ENCODE measurements at regions not wholly inside any gene's neighbourhood (a gene's known extent, or its start where the extent isn't known, plus 50 kb on each side); places are given as distances from the start of the nearest gene placed in this dataset.

DNA sequence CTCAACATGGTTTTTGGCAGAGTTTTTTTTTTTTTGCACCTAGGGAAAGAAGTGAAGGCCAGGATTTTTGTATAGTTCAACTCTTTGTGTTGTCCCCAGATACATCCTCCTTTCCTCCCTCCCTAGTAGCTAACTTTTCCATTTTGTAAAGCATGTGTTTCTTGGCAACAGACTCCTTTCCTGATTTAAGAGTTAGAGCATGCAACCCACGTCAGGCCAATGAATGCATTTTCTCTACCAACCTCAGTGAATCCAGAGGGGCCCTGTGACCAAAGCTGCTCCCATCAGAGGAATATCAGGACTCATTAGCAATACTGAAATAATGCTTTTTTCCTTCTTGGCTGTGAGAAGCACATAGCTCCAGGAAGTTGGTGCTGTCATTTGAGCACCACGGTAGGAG is 287.2 kb downstream of the LMO4 start:
- Mint-ChIP-seq H3K4me1 (ENCODE audit: insufficient read depth, unreplicated experiment) (no peaks in the 10 kb centered on the region), H3K36me3 (ENCODE audit: insufficient read depth, unreplicated experiment) (no peaks in the 10 kb centered on the region), H3K4me3 (ENCODE audit: unreplicated experiment) (no peak overlapping the region), H3K27me3 (ENCODE audit: insufficient read depth, unreplicated experiment) (no peaks in the 10 kb centered on the region), H3K9me3 (ENCODE audit: unreplicated experiment) (no peaks in the 10 kb centered on the region), H3K27ac (ENCODE audit: low read depth, unreplicated experiment) (no peak overlapping the region)
- ChIA-PET POLR2A (no interaction called here), CTCF (interaction anchor here (0.6 kb wide), 2 partner anchors 435 to 1027 kb away, joined by 3 read pairs; no protein-coding TSS in a partner anchor)
- BruUV-seq (replicated peaks), result no TSS peak
- TF ChIP-seq, protein P1, sequence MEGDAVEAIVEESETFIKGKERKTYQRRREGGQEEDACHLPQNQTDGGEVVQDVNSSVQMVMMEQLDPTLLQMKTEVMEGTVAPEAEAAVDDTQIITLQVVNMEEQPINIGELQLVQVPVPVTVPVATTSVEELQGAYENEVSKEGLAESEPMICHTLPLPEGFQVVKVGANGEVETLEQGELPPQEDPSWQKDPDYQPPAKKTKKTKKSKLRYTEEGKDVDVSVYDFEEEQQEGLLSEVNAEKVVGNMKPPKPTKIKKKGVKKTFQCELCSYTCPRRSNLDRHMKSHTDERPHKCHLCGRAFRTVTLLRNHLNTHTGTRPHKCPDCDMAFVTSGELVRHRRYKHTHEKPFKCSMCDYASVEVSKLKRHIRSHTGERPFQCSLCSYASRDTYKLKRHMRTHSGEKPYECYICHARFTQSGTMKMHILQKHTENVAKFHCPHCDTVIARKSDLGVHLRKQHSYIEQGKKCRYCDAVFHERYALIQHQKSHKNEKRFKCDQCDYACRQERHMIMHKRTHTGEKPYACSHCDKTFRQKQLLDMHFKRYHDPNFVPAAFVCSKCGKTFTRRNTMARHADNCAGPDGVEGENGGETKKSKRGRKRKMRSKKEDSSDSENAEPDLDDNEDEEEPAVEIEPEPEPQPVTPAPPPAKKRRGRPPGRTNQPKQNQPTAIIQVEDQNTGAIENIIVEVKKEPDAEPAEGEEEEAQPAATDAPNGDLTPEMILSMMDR (IDR thresholded peaks at IDR 0.05; ENCODE audit: unreplicated experiment), result no peak
- no peak for DNase-seq (ENCODE audit: unreplicated experiment)
- intact Hi-C loops (cut with micrococcal nuclease), result no loop called here

DNA sequence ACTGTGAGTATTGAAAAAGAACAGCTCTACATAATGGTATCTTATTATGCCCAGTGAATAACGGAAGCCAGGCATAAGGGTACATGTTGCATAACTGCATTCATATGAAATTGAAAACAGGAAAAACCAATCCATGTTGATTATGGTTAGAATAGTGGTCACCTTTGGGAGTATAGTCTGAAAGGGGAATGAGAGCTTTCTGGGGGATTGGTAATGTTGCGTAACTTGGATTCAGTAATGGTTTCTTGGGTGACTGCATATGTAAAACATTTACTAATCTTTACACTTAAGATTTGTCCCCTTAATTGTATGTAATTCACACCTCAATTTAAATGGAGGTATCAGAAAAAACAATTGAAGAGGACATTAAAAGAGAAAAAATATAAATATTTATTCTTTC is 292.1 kb downstream of the LMO4 start:
- ChIA-PET POLR2A (interaction anchor here (0.6 kb wide), 1 partner anchor 12 kb away, joined by 3 read pairs; no protein-coding TSS in a partner anchor), CTCF (interaction anchor here (0.5 kb wide), 1 partner anchor 326 kb away, joined by 3 read pairs; no protein-coding TSS in a partner anchor)
- Mint-ChIP-seq H3K27ac (ENCODE audit: low read depth, unreplicated experiment) (no peak overlapping the region), H3K27me3 (ENCODE audit: insufficient read depth, unreplicated experiment) (peaks cover 6% of the 10 kb centered on the region), H3K4me1 (ENCODE audit: insufficient read depth, unreplicated experiment) (no peaks in the 10 kb centered on the region), H3K4me3 (ENCODE audit: unreplicated experiment) (no peak overlapping the region), H3K9me3 (ENCODE audit: unreplicated experiment) (no peaks in the 10 kb centered on the region), H3K36me3 (ENCODE audit: insufficient read depth, unreplicated experiment) (no peaks in the 10 kb centered on the region)
- TF ChIP-seq, protein P1 (IDR thresholded peaks at IDR 0.05; ENCODE audit: unreplicated experiment), result no peak
- intact Hi-C loops (cut with micrococcal nuclease), result no loop called here
- BruUV-seq (replicated peaks), result no TSS peak
- DNase-seq (ENCODE audit: unreplicated experiment), result no peak

DNA sequence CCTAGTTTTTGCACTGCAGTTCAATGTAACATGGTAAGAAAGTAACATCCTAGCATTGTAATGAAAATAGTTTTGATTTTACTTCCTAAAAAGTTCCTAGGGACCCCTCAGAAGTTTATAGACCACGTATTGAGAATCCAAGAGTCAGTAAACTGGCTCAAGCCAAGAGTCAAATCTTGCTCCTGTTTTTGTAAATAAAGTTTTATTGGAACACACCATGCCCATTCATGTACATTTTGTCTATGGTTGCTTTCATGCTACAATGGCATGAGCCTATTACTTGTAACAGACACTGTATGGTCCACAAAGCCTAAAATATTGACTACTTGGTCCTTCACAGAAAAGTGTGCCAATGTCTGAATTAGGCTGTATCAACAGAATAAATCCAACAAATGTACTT is 301.0 kb downstream of the LMO4 start:
- CTCF ChIA-PET, result no interaction called here
- no TSS peak for BruUV-seq (replicated peaks)

DNA sequence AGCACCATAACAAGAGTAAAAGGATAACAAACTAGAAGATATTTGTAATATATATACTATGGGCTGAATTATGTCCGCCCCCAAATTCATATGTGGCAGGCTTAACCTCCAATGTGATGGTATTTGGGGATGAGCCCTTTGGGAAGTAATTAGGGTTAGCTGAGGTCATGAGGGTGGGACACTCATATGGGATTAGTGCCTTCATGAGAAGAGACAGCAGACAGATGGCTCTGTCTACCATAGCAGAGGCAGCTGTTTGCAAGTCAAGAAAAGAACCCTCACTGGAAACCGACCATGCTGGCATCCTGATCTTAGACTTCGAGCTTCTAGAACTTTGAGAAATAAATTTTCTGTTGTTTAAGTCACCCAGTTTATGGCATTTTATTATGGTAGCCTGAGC is 303.6 kb downstream of the LMO4 start:
- POLR2A ChIA-PET, result interaction anchor here (0.7 to 1.1 kb wide), 2 partner anchors 12 to 13 kb away, joined by 3 read pairs; no protein-coding TSS in a partner anchor
- H3K9me3 Mint-ChIP-seq (ENCODE audit: unreplicated experiment), result peaks cover 22% of the 10 kb centered on the region
- DNase-seq (ENCODE audit: unreplicated experiment), result no peak
- CTCF ChIA-PET, result interaction anchor here (0.7 kb wide), 1 partner anchor 437 kb away, joined by 3 read pairs; no protein-coding TSS in a partner anchor
- intact Hi-C loops (cut with micrococcal nuclease), result no loop called here
- BruUV-seq (replicated peaks), result no TSS peak
- H3K36me3 Mint-ChIP-seq (ENCODE audit: insufficient read depth, unreplicated experiment), result no peaks in the 10 kb centered on the region
- H3K27ac Mint-ChIP-seq (ENCODE audit: low read depth, unreplicated experiment), result no peak overlapping the region
- no peaks in the 10 kb centered on the region for H3K4me1 Mint-ChIP-seq (ENCODE audit: insufficient read depth, unreplicated experiment)
- no peak overlapping the region for H3K4me3 Mint-ChIP-seq (ENCODE audit: unreplicated experiment)
- TF ChIP-seq, protein P1 (IDR thresholded peaks at IDR 0.05; ENCODE audit: unreplicated experiment), result no peak
- H3K27me3 Mint-ChIP-seq (ENCODE audit: insufficient read depth, unreplicated experiment), result no peaks in the 10 kb centered on the region

More for the DNA sequence above, 301.0 kb downstream of the LMO4 start:
- TF ChIP-seq, protein P1 (IDR thresholded peaks at IDR 0.05; ENCODE audit: unreplicated experiment), result no peak
- Mint-ChIP-seq H3K36me3 (ENCODE audit: insufficient read depth, unreplicated experiment) (no peaks in the 10 kb centered on the region), H3K27ac (ENCODE audit: low read depth, unreplicated experiment) (no peak overlapping the region), H3K27me3 (ENCODE audit: insufficient read depth, unreplicated experiment) (peaks cover 10% of the 10 kb centered on the region), H3K4me1 (ENCODE audit: insufficient read depth, unreplicated experiment) (no peaks in the 10 kb centered on the region), H3K9me3 (ENCODE audit: unreplicated experiment) (peaks cover 22% of the 10 kb centered on the region), H3K4me3 (ENCODE audit: unreplicated experiment) (no peak overlapping the region)
- intact Hi-C loops (cut with micrococcal nuclease), result no loop called here
- no peak for DNase-seq (ENCODE audit: unreplicated experiment)
- POLR2A ChIA-PET, result no interaction called here

Data from MCF 10A (cell line).